ENCODE measurements at regions not wholly inside any gene's neighbourhood (a gene's known extent, or its start where the extent isn't known, plus 50 kb on each side); places are given as distances from the start of the nearest gene placed in this dataset.

GRCh38 chr10:59595593-59595992 lies 114.1 kb downstream of the SLC16A9 start:
- ATAC-seq, result no peak
- DNase-seq, result no peak
- intact Hi-C loops (cut with micrococcal nuclease), result no loop called here

DNA sequence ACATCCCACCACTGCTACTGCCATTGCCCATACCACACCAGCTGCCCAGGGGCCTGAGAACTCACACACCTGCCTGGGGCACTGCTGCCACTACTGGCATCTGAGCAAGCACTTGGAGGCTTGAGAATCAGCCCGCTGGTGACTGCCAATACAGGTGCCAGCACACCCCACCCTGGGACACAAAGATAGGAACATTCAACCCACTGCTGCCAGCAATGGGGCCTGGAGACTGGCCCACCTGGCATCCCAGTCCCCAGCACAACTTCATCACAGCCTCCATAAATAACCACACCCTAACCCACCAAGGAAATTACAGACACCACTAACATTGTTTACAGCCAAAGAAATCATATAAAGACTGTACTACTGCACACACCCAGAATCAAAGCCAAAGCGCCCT lies 115.9 kb downstream of the SLC16A9 start:
- ATAC-seq (no peak), DNase-seq (no peak)
- intact Hi-C loops (cut with micrococcal nuclease), result no loop called here

DNA sequence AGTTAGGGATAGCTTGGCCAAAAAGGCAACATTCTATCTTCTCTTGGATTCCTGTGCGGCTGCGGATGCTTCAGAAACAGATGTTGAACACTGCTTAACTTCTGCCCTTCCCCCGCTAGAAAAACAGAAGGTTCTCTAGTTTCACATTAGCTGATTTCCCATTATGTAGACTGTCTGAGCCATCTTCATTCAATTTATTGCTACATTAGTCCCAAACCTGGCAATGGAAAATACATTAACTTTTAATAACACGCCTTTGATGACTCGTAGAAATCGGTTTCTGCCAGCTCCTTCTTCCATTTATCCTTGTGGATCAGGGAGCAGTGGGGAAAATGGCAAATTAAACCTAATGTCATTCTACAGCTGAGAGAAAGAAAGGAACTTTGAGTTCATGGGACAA lies 119.9 kb downstream of the SLC16A9 start:
- intact Hi-C loops (cut with micrococcal nuclease), result loop anchor here (10.0 kb wide), 1 partner anchor 355 kb away; no protein-coding TSS in a partner anchor
- DNase-seq, result no peak
- ATAC-seq, result no peak

GRCh38 chr10:59588791-59589190 lies 120.9 kb downstream of the SLC16A9 start:
- DNase-seq, result no peak
- no peak for ATAC-seq
- intact Hi-C loops (cut with micrococcal nuclease), result loop anchor here (10.0 kb wide), 1 partner anchor 354 kb away; no protein-coding TSS in a partner anchor

GRCh38 chr10:59587756-59588140 lies 121.9 kb downstream of the SLC16A9 start:
- no peak for ATAC-seq
- DNase-seq, result no peak
- intact Hi-C loops (cut with micrococcal nuclease), result loop anchor here (10.0 kb wide), 1 partner anchor 353 kb away; no protein-coding TSS in a partner anchor

DNA sequence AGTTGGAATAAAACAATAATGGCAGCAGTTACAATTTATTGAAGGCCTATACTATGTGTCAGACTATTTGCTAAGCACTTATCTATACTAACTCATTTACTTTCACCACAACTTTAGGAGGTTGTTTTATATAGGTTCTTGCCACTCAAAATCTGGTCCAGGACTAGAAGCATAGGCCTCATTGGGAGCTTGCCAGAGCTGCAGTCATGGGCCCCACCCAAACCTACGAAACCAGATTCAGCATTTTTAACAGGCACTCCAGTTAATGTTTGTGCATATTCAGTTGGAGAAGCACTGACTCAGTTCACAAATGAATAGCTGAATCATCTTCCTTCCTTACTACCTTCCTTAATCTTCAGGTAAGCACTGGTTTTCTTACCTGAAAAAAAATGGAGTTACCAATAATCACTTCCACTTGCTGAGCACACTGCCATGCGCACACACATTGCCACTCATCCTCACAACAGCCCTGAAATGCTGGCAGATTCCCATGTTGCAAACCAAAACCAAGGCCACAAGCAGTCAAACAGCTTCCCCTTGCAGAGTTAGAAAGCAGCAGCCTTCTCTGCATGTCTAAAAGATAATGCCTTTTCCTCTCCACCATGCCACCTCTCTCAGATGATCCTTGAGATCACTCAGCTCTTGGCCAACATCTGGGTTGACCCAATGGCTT lies 122.4 kb downstream of the SLC16A9 start:
- no peak for ATAC-seq

DNA sequence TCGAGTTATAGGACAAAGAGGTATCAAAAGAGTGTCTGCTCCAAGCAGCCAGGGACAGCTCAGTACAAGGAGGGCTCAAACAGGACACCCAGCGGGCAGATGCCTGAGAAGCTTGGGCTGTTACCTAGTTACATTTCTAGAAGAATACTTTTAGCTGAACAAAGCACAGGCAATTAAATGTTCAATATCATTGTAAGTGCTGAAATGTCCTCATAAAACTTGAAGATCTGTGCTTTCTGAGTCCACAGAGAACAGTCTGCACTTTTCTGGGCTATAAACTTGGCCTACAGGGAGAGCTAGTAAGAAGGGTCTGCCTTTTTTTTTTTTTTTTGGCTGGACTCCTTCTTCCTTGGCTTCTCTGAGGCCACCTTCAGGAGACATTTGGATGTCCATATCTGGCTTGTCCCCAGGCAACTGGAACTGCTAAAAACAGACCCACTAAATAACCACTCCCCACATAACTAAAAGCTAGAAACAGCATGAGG lies 123.2 kb downstream of the SLC16A9 start:
- DNase-seq, result no peak
- intact Hi-C loops (cut with micrococcal nuclease), result loop anchor here (10.0 kb wide), 1 partner anchor 352 kb away; no protein-coding TSS in a partner anchor
- ATAC-seq, result no peak

More for the DNA sequence above, 122.4 kb downstream of the SLC16A9 start:
- intact Hi-C loops (cut with micrococcal nuclease), result loop anchor here (10.0 kb wide), 1 partner anchor 352 kb away; no protein-coding TSS in a partner anchor
- DNase-seq, result no peak

DNA sequence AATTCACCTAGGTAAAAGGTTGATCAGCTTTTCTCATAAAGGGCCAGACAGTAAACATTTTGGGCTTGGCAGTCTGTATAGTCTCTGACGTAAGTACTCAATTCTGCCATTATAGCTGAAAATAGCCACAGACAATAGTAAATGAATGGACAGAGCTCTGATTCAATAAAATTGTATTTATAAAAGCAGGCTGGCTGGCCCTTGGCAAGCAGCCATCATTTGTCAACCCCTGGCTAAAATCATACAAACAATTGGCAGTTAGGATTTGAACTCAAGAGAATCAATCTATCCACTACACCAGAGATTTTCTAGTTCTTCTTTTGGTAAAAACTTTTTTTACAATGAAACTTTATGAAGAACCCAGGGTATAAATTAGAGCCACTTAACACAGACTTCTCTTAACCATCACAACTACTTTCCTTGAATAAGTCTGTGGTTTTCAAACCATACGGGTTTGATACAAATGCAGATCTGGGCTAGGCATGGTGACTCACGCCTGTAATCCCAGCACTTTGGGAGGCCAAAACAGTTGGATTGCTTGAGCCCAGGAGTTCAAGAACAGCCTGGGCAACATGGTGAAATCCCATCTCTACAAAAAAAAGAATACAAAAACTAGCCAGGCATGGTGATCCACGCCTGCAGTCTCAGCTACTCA lies 124.5 kb downstream of the SLC16A9 start:
- ATAC-seq, result no peak
- no peak for DNase-seq
- intact Hi-C loops (cut with micrococcal nuclease), result loop anchor here (10.0 kb wide), 1 partner anchor 350 kb away; no protein-coding TSS in a partner anchor

GRCh38 chr10:59582780-59583179 lies 126.9 kb downstream of the SLC16A9 start:
- intact Hi-C loops (cut with micrococcal nuclease), result loop anchor here (10.0 kb wide), 1 partner anchor 348 kb away; no protein-coding TSS in a partner anchor
- ATAC-seq (no peak), DNase-seq (no peak)

- intact Hi-C loops (cut with micrococcal nuclease), result loop anchor here (10.0 kb wide), 1 partner anchor 347 kb away; no protein-coding TSS in a partner anchor
- ATAC-seq (peak; percentile 63), DNase-seq (no peak)
These were observed 127.6 kb downstream of the SLC16A9 start for GRCh38 chr10:59582058-59582457.

- peak; percentile 62 for ATAC-seq
- intact Hi-C loops (cut with micrococcal nuclease), result loop anchor here (10.0 kb wide), 1 partner anchor 345 kb away; no protein-coding TSS in a partner anchor
- no peak for DNase-seq
These were observed 129.4 kb downstream of the SLC16A9 start for GRCh38 chr10:59580026-59580863.

GRCh38 chr10:59578741-59579140 lies 130.9 kb downstream of the SLC16A9 start:
- ATAC-seq (no peak), DNase-seq (no peak)
- intact Hi-C loops (cut with micrococcal nuclease), result no loop called here

DNA sequence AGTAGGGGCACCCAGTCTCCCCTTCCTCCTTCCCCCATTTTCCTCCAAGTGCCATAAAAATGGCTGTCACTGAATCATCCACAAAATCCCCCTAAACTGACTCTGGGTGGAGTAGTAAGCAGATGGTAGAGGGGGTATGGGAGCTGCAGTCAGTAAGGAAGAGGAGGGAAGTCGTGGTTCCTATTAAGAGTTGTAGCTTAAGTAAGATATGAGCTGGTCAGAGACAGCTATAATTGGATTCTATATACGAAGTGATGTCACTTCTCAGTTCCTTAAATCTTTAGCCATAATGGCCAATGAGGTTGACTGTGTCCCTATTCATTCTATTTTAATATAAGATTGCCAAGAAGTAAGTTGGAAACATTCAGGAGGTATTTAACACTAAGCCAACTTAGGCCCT lies 131.7 kb downstream of the SLC16A9 start:
- ATAC-seq (no peak), DNase-seq (no peak)
- intact Hi-C loops (cut with micrococcal nuclease), result no loop called here

GRCh38 chr10:59575269-59575668 lies 134.4 kb downstream of the SLC16A9 start:
- ATAC-seq (no peak), DNase-seq (no peak)
- intact Hi-C loops (cut with micrococcal nuclease), result no loop called here

DNA sequence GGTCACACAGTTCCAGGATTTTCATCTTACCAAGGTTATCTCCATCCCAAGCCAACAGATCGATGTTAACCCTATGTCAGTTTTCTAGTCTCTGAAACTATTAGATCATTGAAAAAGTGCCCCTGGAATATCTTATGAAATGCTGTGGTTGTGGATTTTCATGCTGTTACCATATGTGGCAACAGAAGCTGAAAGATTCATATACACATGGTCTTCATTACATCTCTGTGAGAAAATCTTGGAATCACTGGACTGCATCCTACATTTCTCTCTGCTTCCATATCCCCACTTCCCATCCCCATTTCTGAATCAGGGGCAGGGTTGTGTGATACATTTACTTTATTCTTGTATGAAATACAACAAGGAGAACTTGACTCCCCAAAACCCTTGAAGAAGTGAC lies 146.1 kb downstream of the SLC16A9 start:
- intact Hi-C loops (cut with micrococcal nuclease), result no loop called here

GRCh38 chr10:59562126-59562525 lies 147.5 kb downstream of the SLC16A9 start:
- ATAC-seq (no peak), DNase-seq (no peak)
- intact Hi-C loops (cut with micrococcal nuclease), result no loop called here

More for the DNA sequence above, 146.1 kb downstream of the SLC16A9 start:
- no peak for ATAC-seq
- no peak for DNase-seq

GRCh38 chr10:59561477-59562121 lies 148.1 kb downstream of the SLC16A9 start:
- ATAC-seq (no peak), DNase-seq (no peak)
- intact Hi-C loops (cut with micrococcal nuclease), result no loop called here

DNA sequence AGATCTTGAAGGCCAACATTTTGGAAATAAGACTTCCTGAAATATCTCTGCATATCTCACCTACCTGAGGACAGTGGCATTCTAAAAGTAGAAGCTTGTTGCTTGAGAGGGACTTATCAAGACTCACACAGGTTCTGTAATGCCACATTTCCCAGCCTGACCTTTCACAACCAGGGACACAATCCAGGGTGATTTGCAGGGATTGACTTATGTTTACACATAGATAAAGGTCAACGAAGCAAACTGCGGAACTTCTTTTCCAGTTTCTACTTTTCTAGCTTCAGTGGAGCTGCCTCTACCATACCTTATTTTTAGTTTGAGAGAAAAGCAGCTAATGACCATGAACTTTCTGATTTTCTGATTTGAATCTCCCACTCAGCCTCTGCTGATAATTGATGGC lies 148.7 kb downstream of the SLC16A9 start:
- ATAC-seq, result no peak
- intact Hi-C loops (cut with micrococcal nuclease), result no loop called here

GRCh38 chr10:59560161-59560560 lies 149.5 kb downstream of the SLC16A9 start:
- intact Hi-C loops (cut with micrococcal nuclease), result no loop called here

More for the DNA sequence above, 148.7 kb downstream of the SLC16A9 start:
- no peak for DNase-seq

More at GRCh38 chr10:59560161-59560560, 149.5 kb downstream of the SLC16A9 start:
- ATAC-seq, result no peak
- DNase-seq, result no peak

Measured in left ventricle myocardium superior (tissue), 1 donor.